Muscle of leg (tissue), 3 donors: ENCODE measurements at regions not wholly inside any gene's neighbourhood (a gene's known extent, or its start where the extent isn't known, plus 50 kb on each side); places are given as distances from the start of the nearest gene placed in this dataset.

Source experiments
- DNase-seq: peaks from one replicate; pipeline ENCODE4 v3.0.0; 2013
- H3K27ac ChIP-seq: one replicate; pipeline ENCODE4 v1.5.1; 2013; ENCODE audit warnings: mild to moderate bottlenecking, low read length, control low read depth
- H3K27me3 ChIP-seq: one replicate; pipeline ENCODE4 v1.6.1; 2013; ENCODE audit warnings: low read length; ENCODE audit not compliant: control insufficient read depth, insufficient read depth
- H3K36me3 ChIP-seq: one replicate; pipeline ENCODE4 v1.6.1; 2013; ENCODE audit warnings: low read length; ENCODE audit not compliant: control insufficient read depth, insufficient read depth
- H3K4me1 ChIP-seq: one replicate; pipeline ENCODE4 v1.6.1; 2013; ENCODE audit warnings: low read length; ENCODE audit not compliant: control insufficient read depth, insufficient read depth
- H3K4me3 ChIP-seq: one replicate; pipeline ENCODE4 v1.5.1; 2013; ENCODE audit warnings: low read length, control low read depth
- H3K9me3 ChIP-seq: replicated peaks from 2 replicates; pipeline ENCODE4 v1.6.1; 2013; ENCODE audit warnings: low read depth, low read length; ENCODE audit not compliant: control insufficient read depth
- WGBS: methylation state at CpG from one replicate; pipeline ENCODE4 v1.1.5; 2013; ENCODE audit warnings: missing lambda C conversion rate; ENCODE audit not compliant: insufficient coverage; 5-methylcytosine and 5-hydroxymethylcytosine counted together

DNA sequence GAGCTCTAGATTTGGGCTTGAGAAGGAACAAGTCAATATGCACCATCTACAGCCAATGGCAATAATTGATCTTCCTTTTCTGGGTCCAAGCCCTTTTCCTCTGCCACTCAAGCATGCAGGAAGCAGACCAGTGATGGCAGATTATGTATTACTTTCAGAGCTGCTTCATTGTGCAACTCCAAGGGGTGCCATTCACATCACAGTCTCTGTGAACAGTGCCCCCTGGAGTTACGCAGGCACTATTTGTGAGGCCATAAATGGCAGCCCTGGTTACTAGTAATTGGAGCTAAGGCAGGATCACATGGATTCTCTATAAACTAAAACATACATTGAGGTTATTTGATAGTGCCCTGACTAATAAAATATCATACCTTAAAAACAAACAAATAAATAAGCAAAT, 313.4 kb upstream of the SLC7A11 start:
- Histone ChIP-seq H3K4me3 (no peak overlapping the region), H3K27me3 (no peaks in the 10 kb centered on the region)
- no CpG with 5 or more reads among the region's 1 CpG for WGBS

DNA sequence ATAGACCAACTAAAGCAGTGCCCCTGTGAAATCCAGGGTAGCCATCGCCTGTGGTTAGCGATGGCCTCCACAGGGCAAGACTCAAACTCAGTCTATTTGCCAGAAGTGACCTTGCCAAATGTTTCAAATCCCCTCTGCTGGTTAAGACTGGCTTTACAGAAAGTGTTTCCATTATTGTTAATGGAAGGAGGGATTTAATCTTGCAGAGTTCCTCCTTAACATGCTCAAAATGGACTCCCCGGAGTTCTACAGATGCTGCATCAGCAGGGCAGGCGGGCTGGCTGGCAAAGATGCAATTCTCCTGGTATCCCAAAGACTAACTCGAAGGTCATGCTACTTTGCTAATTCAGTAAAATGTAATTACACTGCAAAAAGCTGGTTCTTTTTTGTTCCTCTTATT, 313.0 kb upstream of the SLC7A11 start:
- Histone ChIP-seq H3K4me1 (no peaks in the 10 kb centered on the region), H3K36me3 (no peaks in the 10 kb centered on the region), H3K27ac (no peak overlapping the region), H3K9me3 (peaks cover 3% of the 10 kb centered on the region), H3K27me3 (no peaks in the 10 kb centered on the region), H3K4me3 (no peak overlapping the region)
- 88% methylated on average over 3 of the region's 5 CpGs for WGBS
- DNase-seq = no peak

More for the DNA sequence above, 313.4 kb upstream of the SLC7A11 start:
- no peak for DNase-seq
- no peaks in the 10 kb centered on the region for H3K4me1 ChIP-seq
- peaks cover 3% of the 10 kb centered on the region for H3K9me3 ChIP-seq
- no peak overlapping the region for H3K27ac ChIP-seq
- no peaks in the 10 kb centered on the region for H3K36me3 ChIP-seq

DNA sequence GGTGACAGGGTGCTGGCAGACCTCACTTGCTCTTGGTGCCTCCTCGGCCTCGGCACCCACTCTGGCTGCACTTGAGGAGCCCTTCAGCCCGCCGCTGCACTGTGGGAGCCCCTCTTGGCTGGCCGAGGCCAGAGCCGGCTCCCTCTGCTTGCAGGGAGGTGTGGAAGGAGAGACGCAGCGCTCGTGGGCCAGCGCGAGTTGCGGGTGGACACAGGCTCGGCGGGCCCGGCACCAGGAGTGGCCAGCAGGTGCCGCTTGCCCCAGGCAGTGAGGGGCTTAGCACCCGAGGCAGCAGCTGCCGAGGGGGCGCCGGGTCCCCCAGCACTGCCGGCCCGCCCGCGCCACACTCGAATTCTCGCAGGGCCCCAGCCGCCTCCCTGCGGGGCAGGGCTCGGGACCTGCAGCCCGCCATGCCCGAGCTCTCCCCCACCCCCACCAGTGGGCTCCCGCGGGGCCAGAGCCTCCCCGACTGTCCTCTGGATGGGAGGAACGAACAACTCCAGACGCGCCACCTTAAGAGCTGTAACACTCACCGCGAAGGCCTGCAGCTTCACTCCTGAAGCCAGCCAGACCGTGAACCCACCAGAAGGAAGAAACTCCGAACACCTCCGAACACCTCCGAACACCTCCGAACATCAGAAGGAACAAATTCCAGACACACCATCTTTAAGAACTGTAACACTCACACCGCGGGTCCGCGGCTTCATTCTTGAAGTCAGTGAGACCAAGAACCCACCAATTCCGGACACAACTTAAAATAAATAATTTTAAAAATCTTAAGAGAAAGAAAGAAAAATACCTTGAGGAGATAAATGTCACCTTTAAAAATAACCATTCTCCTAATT, 311.1 kb upstream of the SLC7A11 start:
- DNase-seq = no peak
- Histone ChIP-seq H3K9me3 (peaks cover 3% of the 10 kb centered on the region), H3K27me3 (no peaks in the 10 kb centered on the region), H3K4me3 (no peak overlapping the region), H3K27ac (no peak overlapping the region), H3K4me1 (no peaks in the 10 kb centered on the region), H3K36me3 (no peaks in the 10 kb centered on the region)
- 90% methylated on average over 14 of the region's 49 CpGs for WGBS

DNA sequence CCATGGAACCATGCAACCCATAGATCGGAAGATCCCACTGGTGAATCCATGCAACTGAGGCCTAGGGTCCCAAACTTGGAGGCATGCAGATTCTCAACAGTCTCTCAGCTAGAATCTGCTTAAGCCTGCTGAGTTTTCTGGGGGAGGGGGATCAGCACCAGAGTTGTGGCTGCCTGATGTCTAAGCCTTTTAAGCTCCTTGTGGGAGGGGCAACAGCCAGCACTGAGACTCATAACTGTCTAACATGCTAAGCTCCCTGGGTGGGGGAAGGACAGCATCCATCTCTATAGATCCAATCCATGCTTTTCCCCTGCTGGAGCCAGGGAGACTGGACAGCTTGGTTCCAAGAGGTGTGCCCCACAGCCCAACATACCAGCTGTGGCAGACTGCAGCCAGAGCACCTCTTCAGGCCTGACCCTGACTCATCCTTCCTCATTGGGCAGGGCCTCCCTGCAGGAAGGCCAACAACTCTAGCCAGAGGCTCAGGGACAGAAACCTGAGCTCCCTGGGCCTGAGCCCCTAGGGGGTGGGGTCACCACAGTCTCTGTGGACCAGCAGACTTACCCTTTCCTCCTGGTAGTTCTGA, 300.1 kb upstream of the SLC7A11 start:
- DNase-seq = no peak
- H3K36me3 ChIP-seq = no peaks in the 10 kb centered on the region
- H3K4me1 ChIP-seq = no peaks in the 10 kb centered on the region
- H3K27ac ChIP-seq = no peak overlapping the region
- no peaks in the 10 kb centered on the region for H3K9me3 ChIP-seq
- no peak overlapping the region for H3K4me3 ChIP-seq
- WGBS = 100% methylated on average over 1 of the region's 1 CpG
- H3K27me3 ChIP-seq = no peaks in the 10 kb centered on the region

DNA sequence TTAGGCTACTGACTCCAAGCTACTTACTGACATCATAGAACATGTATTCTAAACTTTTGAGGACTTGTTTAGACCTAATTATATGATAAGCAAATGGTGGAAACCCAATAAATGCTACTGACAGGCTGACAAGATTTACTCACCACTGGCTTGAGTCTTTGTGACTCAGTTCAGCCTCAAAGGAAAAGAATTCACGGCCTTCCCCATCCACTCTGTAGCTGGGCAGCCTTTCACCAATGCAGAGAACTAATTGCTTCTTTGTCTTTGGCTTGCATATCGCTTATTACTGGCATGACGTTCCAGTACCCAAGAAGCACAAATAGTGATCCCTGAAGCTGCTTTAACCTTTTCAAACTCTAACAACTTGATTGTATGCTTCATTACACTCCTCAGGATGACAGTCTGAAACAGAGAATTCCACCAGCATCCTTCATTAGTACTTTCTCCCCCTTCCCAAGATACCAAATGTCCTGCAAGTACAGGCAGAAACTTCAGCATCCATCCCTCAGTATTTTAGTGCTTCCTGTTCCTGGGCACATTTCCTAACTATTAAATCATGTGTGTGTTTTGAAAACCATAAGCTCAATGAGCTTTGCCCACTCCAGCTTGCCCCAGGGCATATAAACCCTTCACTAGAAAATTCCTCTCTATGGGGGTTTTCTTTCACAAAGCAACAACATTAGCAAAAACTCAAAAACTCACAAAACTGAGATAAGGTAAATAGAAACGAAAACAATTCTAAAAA, 298.1 kb upstream of the SLC7A11 start:
- Histone ChIP-seq H3K36me3 (no peaks in the 10 kb centered on the region), H3K9me3 (no peaks in the 10 kb centered on the region), H3K27me3 (no peaks in the 10 kb centered on the region), H3K4me3 (no peak overlapping the region), H3K4me1 (no peaks in the 10 kb centered on the region), H3K27ac (no peak overlapping the region)
- no peak for DNase-seq
- WGBS = 91% methylated on average over 3 of the region's 4 CpGs

DNA sequence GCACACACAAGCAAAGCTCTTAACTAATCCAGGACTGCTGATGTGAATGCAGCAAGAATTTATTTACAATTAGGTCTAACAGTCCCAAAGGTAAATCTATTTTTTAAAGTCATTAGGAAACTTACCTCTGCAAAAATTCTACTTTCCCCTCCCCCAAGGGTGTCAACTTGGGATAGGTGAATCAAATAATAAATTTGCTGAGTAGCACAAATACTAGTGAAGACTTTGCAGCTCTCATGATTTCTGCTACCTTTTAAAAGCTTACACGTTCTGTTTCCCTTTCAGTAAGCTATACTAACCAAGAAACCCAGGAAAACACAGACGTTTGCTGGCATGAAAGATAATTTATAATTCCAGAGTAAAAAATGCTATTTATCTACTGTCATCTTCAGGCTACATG, 296.6 kb upstream of the SLC7A11 start:
- Histone ChIP-seq H3K27me3 (no peaks in the 10 kb centered on the region), H3K9me3 (peaks cover 2% of the 10 kb centered on the region), H3K27ac (peak overlapping the region; percentile 35), H3K4me1 (no peaks in the 10 kb centered on the region), H3K4me3 (no peak overlapping the region), H3K36me3 (no peaks in the 10 kb centered on the region)
- DNase-seq = no peak
- WGBS = no CpG with 5 or more reads among the region's 2 CpGs

DNA sequence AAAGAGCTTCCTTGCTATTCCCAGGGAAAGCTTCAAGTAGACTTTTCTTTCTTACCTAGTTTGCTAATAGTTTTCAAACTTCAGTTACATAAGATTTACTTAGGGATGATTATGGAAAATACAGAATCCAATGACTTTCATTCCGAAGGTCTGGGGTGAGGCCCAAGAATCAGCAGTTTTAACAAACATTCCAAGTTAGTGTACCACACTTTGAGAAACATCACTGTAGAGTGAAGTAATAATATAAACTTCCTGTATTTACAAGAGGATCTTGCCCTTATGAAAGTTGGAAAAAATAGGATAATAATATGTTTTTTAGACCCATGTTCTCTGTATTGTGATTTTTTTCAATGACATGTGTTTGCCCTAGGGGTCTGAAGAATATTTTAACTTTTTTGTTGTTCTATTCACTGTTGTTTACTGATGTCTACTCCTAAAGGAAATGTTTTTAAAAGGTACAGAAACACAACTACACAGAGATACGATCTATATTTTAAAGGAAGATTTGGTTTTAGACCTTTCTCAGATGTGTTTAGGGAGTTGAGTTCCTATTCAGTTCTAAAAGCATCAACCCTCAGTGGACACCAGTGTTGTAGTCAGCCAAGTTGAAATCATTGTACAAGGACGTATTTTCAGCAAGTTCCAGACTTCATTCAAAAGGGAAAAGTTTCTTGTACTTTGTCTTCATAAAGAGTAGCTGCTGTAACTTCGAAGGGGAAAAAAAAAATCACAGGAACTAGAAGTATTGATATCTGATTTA, 295.8 kb upstream of the SLC7A11 start:
- H3K4me3 ChIP-seq = no peak overlapping the region
- WGBS = no CpG with 5 or more reads among the region's 4 CpGs
- DNase-seq = peak; percentile 91
- no peaks in the 10 kb centered on the region for H3K4me1 ChIP-seq
- H3K36me3 ChIP-seq = no peaks in the 10 kb centered on the region
- H3K27me3 ChIP-seq = no peaks in the 10 kb centered on the region
- peak overlapping the region; percentile 35 for H3K27ac ChIP-seq
- peaks cover 2% of the 10 kb centered on the region for H3K9me3 ChIP-seq

DNA sequence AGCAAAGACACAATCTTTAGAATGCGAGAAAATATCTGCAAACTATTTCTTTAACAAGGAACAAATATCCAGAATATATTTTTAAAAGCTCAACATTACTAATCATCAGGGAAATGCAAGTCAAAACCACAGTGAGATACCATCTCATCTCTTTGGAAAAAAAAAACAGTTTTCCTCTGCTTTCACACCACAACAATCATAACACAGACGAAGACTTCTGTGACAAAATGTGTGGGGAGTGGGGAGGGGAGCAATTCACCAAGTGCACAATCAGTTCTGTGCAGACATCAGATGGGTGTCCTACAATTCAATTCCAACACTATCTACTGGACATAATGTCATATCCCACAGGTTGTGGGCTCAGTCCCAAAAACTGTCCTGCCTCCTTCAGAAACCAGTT, 293.2 kb upstream of the SLC7A11 start:
- WGBS = no CpG with 5 or more reads among the region's 2 CpGs
- Histone ChIP-seq H3K36me3 (no peaks in the 10 kb centered on the region), H3K4me3 (no peak overlapping the region), H3K4me1 (no peaks in the 10 kb centered on the region), H3K27ac (no peak overlapping the region), H3K27me3 (no peaks in the 10 kb centered on the region), H3K9me3 (peaks cover 5% of the 10 kb centered on the region)
- DNase-seq = no peak

DNA sequence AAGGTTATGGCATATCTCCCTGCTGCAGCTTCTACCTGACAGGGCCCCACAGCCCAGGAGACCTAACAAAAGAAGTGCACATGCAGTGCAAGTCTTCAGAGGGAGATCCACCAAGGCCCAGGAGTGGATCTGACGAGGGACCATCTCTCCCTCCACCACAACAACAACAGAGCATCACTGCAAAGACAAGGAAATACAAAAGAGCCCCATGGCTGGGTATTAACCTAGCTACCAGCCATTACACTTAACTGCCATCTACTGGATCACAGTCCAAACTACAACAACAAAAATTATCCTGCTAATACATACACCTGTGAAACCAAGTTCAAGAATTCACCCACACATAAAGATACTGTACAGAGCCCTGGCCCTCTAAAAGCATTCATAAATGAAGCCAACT, 280.2 kb upstream of the SLC7A11 start:
- peaks cover 2% of the 10 kb centered on the region for H3K4me1 ChIP-seq
- no CpG with 5 or more reads among the region's 1 CpG for WGBS
- no peaks in the 10 kb centered on the region for H3K27me3 ChIP-seq
- H3K27ac ChIP-seq = no peak overlapping the region
- H3K36me3 ChIP-seq = no peaks in the 10 kb centered on the region
- H3K9me3 ChIP-seq = no peaks in the 10 kb centered on the region
- H3K4me3 ChIP-seq = no peak overlapping the region
- no peak for DNase-seq

DNA sequence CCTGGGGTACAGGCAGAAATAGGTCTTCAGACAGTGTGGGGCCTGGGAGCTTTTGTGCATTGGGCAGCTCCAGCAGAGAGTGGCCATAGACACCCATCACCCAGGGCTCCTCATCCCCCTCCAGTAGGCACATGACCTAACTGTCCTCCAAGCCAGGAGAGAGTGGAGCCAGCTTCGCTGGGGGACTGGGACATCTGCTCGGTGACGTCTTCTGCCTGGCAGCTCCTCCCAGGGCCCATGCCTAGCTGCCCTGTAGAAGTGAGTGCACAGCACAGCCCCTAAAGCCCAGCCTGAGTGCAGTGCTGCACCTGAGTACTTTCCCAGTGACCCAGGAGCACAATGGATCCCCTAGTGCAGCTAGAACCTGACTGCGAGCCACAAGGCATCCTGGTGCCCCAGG, 279.7 kb upstream of the SLC7A11 start:
- no peak overlapping the region for H3K27ac ChIP-seq
- no peaks in the 10 kb centered on the region for H3K36me3 ChIP-seq
- H3K4me3 ChIP-seq = no peak overlapping the region
- H3K27me3 ChIP-seq = no peaks in the 10 kb centered on the region
- H3K4me1 ChIP-seq = peaks cover 2% of the 10 kb centered on the region
- WGBS = 88% methylated on average over 4 of the region's 4 CpGs
- no peak for DNase-seq
- H3K9me3 ChIP-seq = no peaks in the 10 kb centered on the region
